ENCODE measurements at regions not wholly inside any gene's neighbourhood (a gene's known extent, or its start where the extent isn't known, plus 50 kb on each side); places are given as distances from the start of the nearest gene placed in this dataset.

DNA sequence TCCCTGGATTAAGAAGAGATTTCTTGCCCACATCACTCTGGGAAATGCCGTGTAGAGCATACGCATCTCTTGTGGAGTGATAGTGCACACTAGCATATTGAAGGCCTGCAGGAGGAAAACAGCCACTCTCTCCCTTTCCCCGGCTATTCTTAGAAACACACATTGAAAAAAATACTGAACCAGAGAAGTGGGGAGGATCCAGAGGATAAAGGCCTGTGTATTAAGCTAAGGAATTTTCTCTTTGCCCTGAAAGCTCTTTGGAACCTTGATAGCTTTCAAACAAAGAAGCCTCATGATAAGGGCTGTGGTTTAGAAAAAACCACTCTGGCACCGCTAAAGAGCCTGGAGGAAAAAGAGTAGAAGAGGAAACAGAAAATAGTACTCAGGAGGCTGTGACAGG lies 386.1 kb upstream of the NBEA start:
- TF ChIP-seq, protein P1, sequence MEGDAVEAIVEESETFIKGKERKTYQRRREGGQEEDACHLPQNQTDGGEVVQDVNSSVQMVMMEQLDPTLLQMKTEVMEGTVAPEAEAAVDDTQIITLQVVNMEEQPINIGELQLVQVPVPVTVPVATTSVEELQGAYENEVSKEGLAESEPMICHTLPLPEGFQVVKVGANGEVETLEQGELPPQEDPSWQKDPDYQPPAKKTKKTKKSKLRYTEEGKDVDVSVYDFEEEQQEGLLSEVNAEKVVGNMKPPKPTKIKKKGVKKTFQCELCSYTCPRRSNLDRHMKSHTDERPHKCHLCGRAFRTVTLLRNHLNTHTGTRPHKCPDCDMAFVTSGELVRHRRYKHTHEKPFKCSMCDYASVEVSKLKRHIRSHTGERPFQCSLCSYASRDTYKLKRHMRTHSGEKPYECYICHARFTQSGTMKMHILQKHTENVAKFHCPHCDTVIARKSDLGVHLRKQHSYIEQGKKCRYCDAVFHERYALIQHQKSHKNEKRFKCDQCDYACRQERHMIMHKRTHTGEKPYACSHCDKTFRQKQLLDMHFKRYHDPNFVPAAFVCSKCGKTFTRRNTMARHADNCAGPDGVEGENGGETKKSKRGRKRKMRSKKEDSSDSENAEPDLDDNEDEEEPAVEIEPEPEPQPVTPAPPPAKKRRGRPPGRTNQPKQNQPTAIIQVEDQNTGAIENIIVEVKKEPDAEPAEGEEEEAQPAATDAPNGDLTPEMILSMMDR (IDR thresholded peaks at IDR 0.05; ENCODE audit: insufficient read depth, low read length) = no peak
- TF ChIP-seq, protein P2, sequence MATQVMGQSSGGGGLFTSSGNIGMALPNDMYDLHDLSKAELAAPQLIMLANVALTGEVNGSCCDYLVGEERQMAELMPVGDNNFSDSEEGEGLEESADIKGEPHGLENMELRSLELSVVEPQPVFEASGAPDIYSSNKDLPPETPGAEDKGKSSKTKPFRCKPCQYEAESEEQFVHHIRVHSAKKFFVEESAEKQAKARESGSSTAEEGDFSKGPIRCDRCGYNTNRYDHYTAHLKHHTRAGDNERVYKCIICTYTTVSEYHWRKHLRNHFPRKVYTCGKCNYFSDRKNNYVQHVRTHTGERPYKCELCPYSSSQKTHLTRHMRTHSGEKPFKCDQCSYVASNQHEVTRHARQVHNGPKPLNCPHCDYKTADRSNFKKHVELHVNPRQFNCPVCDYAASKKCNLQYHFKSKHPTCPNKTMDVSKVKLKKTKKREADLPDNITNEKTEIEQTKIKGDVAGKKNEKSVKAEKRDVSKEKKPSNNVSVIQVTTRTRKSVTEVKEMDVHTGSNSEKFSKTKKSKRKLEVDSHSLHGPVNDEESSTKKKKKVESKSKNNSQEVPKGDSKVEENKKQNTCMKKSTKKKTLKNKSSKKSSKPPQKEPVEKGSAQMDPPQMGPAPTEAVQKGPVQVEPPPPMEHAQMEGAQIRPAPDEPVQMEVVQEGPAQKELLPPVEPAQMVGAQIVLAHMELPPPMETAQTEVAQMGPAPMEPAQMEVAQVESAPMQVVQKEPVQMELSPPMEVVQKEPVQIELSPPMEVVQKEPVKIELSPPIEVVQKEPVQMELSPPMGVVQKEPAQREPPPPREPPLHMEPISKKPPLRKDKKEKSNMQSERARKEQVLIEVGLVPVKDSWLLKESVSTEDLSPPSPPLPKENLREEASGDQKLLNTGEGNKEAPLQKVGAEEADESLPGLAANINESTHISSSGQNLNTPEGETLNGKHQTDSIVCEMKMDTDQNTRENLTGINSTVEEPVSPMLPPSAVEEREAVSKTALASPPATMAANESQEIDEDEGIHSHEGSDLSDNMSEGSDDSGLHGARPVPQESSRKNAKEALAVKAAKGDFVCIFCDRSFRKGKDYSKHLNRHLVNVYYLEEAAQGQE (IDR thresholded peaks at IDR 0.05; ENCODE audit: insufficient replicate concordance, low read depth) = no peak
- TF ChIP-seq POLR2AphosphoS5 (IDR thresholded peaks at IDR 0.05; ENCODE audit: low read depth) (no peak), GABPA (IDR thresholded peaks at IDR 0.05; ENCODE audit: low read depth) (no peak), SPI1 (IDR thresholded peaks at IDR 0.05; ENCODE audit: borderline replicate concordance, low read depth) (no peak)

Data from HL-60 (cell line).